ENCODE measurements at regions not wholly inside any gene's neighbourhood (a gene's known extent, or its start where the extent isn't known, plus 50 kb on each side); places are given as distances from the start of the nearest gene placed in this dataset.

DNA sequence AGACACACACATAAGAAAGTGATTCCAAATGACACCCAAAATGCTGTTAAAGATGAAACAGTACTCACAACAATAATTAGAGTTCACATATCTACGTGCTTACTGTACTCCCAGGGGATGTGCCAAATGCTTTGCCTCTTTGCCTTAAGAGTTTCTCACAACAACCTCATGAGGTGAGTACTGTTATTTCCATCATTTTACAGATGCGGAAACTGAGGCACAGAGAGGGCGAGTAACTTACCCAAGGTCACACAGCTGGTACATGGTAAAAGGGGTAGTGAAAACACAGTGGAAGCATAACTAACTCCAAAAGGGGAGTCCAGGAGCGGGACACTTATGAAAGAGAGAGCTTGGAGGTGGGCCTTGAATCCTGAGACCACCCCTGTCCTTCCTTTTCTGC lies 171.8 kb downstream of the ACTL8 start:
- Histone ChIP-seq H3K4me3 (no peak overlapping the region), H3K27ac (no peak overlapping the region)

DNA sequence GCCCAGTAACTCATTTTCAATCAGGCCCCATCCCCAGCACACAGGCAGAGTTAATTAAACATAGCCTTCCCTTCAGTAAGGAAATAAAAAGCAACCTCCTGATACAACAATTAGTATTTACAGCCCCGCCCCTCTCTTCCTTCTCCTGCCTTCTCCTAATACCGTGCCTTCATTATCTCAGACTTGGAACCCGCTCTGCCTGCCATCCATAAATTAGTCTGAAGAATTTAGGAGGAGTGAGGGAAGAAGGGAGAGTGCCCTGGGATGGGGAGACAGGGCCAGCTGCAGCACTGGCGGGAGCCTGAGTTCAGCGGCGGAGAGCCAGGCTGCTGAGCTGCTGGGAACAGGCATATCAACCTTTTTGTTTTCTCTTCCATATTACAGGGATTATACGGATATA lies 172.8 kb downstream of the ACTL8 start:
- H3K4me3 ChIP-seq, result no peak overlapping the region
- no peak overlapping the region for H3K27ac ChIP-seq

DNA sequence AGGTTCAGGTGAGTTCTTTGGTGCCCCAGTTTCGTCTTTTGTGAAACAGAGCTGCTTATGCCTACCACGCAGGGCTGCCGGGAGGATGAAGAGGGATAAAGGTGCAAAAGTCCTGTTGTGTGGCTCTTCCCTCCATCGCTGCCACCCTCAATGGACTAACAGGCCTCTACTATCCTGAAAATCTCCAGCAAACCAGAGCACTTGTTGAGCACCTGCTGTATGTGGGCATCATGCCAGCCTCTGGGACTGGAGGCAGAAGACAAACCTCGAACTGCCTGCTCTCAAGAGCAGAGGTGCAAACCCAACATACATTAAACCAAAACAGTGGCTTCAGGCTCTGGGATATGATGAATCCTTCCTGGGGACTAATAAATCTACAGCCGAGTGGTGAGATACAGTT lies 174.1 kb downstream of the ACTL8 start:
- no peak overlapping the region for H3K27ac ChIP-seq
- H3K4me3 ChIP-seq, result no peak overlapping the region

DNA sequence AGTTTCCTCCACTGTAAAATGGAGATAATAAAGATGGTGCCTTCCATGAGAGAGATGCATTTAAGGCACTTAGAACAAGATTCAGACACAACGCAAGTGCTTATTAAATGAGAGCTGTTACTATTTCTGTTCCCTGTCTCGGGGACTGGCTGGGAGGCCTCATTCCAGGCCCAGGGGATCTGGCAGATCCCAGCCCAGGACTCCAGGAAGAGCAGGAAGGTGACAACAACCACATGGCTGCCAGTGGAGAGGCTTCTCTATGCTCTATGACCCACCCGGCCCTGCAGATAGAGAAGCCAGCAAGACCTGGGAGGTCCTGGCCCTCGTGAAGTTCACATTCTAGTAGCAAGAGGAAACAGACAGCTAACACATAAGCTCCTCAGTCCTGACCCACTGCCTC lies 175.5 kb downstream of the ACTL8 start:
- no peak overlapping the region for H3K4me3 ChIP-seq
- H3K27ac ChIP-seq, result no peak overlapping the region

DNA sequence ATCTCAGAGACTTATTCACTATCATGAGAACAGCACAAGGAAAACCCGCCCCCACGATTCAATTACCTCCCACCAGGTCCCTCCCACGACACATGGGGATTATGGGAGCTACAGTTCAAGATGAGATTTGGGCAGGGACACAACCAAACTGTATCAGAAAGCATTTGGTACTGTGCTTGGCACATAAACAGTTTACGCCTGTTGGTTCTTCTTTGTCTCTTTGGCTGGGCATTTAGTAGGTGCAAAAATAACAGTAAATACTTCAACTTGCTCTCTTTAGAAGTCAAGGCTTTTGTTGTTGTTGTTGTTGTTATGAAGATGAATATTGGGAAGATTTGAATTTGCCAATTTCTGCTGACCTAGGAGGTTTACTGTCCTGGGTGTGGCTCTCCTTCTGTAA lies 175.4 kb upstream of the IGSF21 start:
- no peak overlapping the region for H3K27ac ChIP-seq
- no peak overlapping the region for H3K4me3 ChIP-seq

DNA sequence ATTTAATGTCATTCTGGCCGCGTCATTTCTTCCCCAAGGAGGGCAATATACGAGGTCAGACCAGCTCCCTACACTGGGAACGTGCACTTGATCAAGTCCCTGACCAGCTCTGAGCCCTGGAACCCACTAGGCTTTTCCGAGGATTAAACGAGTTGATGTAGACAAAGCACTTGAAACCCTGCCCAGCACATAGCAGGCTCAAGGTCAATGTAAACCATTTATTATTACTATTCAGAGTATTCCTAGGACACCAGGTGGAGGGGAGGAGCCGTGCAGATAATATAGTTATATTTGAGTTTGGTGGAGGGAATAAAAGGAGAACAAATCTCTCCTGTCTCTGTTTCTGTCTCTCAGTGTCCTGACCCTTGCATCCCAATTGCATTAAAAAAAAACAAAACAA lies 174.1 kb upstream of the IGSF21 start:
- H3K27ac ChIP-seq, result no peak overlapping the region
- no peak overlapping the region for H3K4me3 ChIP-seq

DNA sequence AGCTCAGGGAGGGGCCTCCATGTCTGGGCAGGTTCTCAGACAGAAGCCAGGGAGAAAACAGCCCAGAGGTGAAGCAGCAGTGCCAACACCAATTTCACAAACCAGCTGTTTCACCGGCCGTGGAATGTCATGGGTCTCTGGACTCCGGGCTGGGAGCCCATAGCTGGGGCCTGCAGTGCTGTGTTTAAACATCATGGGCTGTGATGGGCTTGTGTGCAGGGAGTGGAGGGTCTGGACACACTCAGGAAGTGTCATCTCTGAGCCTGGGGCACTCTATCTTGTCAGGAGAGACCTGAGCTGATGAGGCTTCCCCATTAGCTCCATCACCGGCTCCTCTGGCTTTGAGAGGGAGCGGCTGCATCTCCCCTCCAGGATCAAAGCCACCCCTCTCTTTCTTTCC lies 173.6 kb upstream of the IGSF21 start:
- Histone ChIP-seq H3K4me3 (no peak overlapping the region), H3K27ac (no peak overlapping the region)

DNA sequence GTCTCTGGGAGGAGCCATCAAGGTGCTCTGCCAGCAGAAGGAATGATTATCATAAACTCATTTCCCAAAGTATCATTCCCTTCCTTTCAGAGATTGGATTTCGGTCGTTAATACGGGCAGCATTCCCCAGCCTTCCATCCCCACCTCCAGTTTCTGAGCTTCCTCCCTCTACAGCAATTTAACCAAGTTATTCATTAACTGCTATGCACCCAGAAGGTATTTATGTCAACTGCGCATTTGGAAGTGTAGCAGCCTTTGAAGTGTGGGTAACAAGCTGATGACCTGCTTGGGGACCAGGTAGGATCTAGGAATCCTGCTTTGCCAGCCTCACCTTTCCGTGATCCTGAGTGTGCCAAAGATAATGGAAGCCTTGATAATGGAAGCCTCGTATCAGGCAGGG lies 172.4 kb upstream of the IGSF21 start:
- Histone ChIP-seq H3K27ac (no peak overlapping the region), H3K4me3 (no peak overlapping the region)

DNA sequence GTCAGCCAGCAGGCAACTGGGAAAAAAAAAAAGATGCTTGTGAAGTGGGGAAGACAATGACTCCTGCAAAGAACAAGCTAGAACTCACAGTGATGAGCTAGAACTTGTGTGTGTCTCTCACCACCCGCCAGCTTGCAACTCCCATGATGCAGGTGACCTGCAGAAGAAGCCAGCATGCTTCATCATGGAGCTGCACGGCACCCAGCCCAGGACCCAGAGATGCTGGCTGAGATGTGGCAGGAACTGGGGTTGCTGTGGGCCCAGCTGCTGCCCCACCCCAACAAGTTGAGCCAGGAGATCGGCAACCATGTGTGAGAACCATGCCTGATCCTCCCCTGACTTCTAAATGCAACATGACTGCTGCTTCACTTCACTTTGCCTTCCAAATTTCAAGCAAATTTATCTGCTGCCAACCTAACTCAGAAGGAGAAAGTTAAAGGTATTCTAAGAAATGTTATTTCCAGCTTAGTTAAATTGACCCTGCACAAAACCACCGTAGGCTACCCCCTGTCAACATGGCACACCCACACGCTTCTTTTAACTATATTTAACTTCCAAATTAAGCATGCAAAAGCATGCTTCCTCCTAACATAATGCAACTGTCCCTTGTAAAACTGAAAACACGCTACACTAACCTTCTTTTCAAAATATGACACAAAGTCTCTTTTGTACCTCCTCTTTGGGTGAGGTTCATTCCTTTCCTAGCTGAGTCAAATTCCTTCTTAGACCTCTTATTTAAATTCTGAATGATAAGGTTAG lies 166.0 kb upstream of the IGSF21 start:
- Histone ChIP-seq H3K27ac (no peak overlapping the region), H3K4me3 (no peak overlapping the region)

DNA sequence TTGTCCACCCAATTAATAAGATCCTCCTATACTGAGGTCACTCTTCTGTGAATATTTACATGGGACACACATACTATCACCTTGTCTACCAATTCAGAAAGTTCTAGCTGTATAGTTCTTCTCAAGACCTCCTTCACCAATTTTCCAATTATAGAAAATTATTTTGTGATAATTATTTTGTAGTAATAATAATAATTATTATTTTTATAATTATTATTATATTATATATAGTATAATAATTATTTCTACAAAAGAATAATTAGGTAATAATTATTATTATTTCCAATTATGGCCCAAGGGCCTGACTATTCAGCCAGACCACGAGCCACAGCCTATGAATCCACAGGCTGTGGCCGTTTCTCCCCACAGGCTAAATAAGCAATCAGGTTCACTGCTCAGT lies 164.1 kb upstream of the IGSF21 start:
- H3K27ac ChIP-seq, result no peak overlapping the region
- H3K4me3 ChIP-seq, result no peak overlapping the region

DNA sequence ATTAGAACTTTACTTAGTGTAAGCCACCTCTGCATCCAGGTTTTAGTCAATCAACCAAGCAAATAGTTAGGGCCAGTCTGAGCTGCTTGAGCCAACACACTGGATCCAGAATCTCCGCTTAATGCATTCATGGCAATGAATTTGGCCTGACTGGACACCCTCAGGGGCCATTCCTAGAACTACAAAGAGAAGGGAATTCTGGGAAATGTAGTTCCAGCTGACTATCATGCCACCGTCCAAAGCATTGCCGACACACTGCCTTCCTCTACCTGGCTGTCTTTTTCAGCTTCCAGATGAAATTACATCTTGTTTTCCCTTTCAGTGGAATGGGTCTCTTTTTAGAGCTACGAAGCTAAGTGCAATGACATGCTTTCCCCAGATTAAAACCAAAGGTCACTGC lies 163.0 kb upstream of the IGSF21 start:
- Histone ChIP-seq H3K27ac (no peak overlapping the region), H3K4me3 (no peak overlapping the region)

DNA sequence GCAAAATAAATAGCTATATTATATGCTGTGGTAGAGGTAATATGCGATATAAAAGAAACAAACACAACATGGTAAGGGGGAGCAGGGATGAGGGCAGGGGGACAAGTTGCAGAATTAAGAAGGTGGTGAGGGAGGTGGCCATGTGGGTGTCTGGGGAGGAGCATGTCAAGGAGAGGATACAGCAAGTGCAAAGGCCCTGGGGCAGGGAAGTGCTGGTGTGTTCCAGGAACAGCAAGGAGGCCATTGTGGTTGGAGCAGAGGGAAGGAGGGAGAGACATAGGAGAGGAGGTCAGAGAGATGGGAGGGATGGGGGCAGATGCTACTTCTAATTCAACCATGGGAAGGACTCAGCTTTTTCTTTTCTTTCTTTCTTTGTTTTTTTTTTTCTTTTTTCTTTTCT lies 161.2 kb upstream of the IGSF21 start:
- H3K4me3 ChIP-seq, result no peak overlapping the region
- H3K27ac ChIP-seq, result no peak overlapping the region

DNA sequence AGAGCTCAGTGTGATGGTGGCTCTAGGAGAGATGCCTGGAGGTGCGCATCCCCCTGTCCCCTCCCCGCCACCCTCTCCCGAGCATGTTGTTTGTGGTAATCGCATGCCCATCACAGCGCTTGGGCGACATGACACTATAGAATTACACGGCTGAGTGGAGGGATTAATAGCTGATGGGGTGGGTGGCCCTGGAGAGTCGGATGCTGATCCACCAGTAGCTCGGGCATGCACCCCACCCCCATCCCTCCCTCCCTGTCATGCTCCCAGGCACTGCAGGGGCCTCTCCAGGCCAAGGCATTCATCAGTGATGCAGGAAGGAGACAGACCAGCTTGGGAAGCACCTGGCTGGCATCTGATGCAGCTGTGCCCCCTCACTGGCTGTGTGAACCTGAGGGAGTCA lies 159.0 kb upstream of the IGSF21 start:
- Histone ChIP-seq H3K27ac (no peak overlapping the region), H3K4me3 (no peak overlapping the region)

DNA sequence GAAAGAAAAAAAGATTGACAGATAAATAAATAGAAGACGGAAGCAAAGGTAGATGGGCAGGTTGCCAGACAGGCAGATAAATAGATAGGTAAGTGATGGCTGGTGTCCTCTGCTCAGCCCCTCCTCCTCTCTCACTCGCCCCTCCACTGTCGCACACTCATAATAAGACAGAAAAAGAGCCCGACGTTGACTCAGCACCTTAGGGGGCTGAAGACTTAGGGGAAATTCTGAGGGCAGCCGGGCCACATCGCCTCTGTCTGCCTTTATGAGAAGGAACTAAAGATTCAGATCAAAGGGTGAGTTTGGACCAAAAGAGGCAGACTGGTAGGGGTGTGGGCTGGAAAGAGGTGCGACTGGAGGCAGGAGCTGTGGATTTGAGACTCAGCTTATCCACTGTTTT lies 158.1 kb upstream of the IGSF21 start:
- Histone ChIP-seq H3K27ac (no peak overlapping the region), H3K4me3 (no peak overlapping the region)

DNA sequence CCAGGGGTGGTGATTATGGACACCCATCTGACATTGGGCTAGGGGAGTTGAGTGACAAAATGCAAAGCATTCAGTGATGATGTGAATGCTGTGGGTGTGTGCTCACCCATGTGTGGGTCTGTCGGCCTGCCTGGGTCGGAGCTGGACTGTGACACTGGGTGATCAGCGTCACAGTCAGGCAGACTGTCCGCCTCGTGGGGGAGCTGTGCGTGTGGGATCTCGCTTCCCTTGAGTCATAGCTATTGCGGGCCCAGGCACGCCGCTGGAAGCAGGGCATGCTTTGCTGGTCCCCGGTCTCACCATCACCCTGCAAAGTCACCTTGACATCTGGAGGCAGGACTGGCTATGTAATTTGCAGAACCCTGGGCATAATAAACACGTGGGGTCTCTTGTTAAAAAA lies 156.9 kb upstream of the IGSF21 start:
- Histone ChIP-seq H3K4me3 (no peak overlapping the region), H3K27ac (no peak overlapping the region)

DNA sequence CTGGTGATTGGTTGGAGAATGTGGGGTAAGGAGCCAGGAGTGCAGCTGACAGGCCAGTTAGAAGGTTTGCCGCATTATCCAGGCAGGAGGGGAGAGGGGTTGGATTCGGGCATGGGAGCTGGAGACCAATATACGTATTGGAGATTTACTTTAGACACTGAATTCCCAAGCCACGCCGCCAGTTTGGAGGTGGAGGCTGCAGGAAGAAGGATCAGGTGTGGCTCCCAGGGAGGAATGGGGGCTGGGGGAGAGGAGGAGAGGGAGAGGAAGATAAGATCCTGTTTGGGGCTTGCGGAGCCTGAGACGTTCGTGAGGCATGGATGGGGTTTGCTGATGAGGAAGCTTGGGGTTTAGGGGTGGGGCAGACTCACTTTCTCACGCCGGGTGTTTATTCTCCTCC lies 155.1 kb upstream of the IGSF21 start:
- H3K27ac ChIP-seq, result no peak overlapping the region

DNA sequence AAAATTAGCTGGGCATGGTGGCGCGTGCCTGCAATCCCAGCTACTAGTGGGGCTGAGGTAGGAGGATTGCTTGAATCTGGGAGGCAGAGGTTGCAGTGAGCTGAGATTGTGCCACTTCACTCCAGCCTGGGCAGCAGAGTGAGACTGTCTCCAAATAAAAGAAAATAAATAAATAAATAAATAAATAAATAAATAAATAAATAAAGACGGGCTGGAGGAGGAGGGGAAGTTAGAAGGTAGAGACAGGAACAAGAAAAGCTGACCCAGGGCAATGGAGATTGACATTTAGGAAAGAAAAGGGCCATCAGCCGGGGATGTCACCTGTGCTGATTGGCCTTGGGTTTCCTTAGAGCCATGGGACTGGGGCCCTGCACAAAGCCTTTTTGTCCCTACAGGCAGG lies 153.7 kb upstream of the IGSF21 start:
- no peak overlapping the region for H3K27ac ChIP-seq
- H3K4me3 ChIP-seq, result no peak overlapping the region

More for the DNA sequence above, 155.1 kb upstream of the IGSF21 start:
- H3K4me3 ChIP-seq, result no peak overlapping the region

DNA sequence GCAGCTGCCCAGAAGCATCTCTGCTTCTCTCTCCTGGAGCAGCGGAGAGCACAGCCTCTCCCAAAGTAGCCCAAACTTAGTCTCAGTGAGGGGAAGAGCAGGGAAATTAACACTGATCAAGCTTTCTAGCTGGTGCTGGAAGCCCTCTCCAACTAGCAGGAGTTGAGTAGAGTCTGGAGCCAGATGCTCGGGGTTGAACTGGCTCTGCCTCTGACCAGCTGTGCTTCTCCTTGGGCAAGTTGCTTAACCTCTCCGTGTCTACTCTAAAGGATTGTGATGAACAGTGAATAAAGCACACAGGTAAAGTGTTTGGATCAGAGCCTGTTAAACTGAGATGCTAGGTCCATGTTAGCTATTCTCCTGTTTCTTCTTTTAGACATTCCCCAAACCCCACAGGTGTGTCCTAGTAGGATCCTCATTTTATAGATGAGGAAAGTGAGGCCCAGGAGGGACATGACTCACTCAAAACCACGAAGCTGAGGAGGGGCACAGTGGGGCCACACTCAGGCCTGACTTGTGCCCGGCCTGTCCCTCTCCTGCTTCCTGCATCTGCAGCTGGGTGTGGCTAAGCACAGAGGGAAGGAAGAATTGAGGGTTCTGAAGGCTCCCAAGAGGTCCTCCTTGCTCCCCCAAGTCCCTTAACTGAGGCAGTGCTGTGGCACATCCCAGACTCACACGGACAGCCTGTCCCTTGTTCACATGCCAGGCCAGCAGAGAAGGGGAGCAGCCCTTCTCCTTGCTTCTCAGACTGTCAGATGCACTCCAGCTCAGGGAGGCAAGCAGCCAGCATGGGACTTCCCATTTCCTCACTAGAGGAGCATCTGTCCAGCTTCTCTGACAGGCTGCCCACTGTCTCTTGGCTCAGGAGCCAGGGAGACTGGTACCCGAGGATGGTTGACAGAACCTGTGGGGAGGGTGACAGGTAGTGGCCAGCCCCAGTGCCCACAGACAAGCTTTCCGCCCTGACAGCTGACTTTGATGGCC lies 152.0 kb upstream of the IGSF21 start:
- no peak overlapping the region for H3K27ac ChIP-seq

DNA sequence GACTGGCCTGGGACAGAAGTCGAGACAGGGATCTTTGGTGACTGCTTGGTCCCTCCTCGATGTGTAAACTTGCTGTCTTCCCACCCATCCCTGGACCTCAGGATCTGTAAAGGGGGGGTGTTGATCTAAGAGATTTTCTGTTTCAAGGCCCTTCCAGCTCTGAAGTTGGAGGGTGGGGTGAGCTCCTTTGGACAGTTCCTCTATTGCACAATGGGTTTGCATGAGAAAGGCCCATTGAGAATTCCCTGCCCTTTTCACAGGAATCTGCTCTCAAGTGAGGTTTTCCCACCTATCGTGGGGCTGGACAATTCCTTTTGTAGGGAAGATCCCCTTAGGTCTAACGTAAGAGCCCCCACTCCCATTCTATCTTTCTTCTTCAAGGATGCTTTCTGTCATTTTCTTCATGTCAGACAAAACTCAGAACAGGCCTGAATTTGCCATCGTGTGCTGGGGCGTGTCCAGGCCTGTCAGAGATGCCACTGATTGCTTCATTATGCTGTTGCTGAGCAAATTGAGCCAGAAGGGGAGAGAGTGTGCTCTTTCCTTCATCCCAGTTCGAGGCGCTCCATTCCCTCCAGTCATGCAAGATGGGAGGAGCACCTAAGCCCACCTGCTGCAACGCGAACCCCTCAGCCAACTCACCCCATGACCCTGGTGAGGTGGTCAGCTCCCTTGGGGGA lies 149.9 kb upstream of the IGSF21 start:
- no peak overlapping the region for H3K4me3 ChIP-seq
- H3K27ac ChIP-seq, result no peak overlapping the region

More for the DNA sequence above, 152.0 kb upstream of the IGSF21 start:
- H3K4me3 ChIP-seq, result no peak overlapping the region

DNA sequence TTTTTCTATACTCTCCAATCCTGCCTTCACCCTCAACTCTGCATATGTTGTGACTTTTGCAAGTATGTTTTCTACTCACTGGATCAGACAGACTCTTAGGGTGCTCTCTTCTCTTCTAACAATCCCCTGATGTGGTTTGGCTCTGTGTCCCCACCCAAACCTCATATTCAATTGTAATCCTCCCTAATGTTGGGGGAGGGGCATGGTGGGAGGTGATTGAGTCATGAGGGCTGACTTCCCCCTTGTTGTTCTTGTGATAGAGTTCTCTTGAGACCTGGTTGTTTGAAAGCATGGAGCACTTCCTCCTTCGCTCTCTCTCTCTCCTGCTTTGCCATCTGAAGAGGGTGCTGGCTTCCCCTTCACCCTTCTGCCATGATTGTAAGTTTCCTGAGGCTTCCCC lies 148.9 kb upstream of the IGSF21 start:
- no peak overlapping the region for H3K27ac ChIP-seq
- no peak overlapping the region for H3K4me3 ChIP-seq

DNA sequence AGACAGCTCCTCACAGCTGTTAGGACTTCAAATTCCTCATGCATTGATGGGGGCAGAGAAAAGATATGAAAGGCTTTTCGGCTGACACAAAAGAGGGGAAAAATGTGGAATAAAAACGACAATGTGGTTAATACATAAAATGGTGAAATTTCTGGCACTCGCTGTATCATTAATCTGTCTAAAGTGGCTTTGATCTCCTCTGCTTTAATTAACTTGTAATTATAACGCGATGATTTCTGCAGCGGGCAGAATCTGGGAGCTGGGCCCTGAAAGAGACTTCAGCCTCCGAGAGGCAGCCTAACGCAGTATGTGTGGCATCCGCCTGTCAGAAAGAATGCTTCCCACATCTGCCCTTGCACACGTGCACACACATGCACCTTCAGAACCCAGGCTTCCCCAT lies 144.1 kb upstream of the IGSF21 start:
- no peak overlapping the region for H3K4me3 ChIP-seq

More for the DNA sequence above, 144.1 kb upstream of the IGSF21 start:
- H3K27ac ChIP-seq, result no peak overlapping the region
